Body of pancreas (tissue), 4 donors: ENCODE measurements at regions not wholly inside any gene's neighbourhood (a gene's known extent, or its start where the extent isn't known, plus 50 kb on each side); places are given as distances from the start of the nearest gene placed in this dataset.

Experiments used
- CTCF ChIP-seq, 7 experiments: fragments of 450-650 bp in 4 of 7; fragments of 200-600 bp in 3 of 7; sonication (generic) in 3 of 7; IDR thresholded peaks; one replicate each; pipeline ENCODE4 v1.5.1; 2016 to 2019; ENCODE audit warnings: antibody characterized with exemption in 7 of 7
- POLR2A ChIP-seq, 3 donors: fragments of 450-650 bp; IDR thresholded peaks; one replicate each; pipeline ENCODE4 v1.6.1; 2016; ENCODE audit warnings: antibody characterized with exemption in 3 of 3, mild to moderate bottlenecking in 2 of 3

- TF ChIP-seq CTCF (IDR thresholded peaks at IDR 0.05) (no peak), POLR2A (IDR thresholded peaks at IDR 0.05) (no peak)
Measured at GRCh38 chr5:104952876-104953275, 1390.3 kb upstream of the NUDT12 start.
